Activated naive CD4-positive, alpha-beta T cell treated with anti-CD3 and anti-CD28 coated beads for 36 hours (primary cell): ENCODE measurements at regions not wholly inside any gene's neighbourhood (a gene's known extent, or its start where the extent isn't known, plus 50 kb on each side); places are given as distances from the start of the nearest gene placed in this dataset.
"Not testable (repeated sequence)": the region's sequence is repeated elsewhere in the genome, so short reads cannot be mapped to it uniquely, and the experiment has no call there.

Experiments
- CTCF ChIA-PET: fragments of 350-600 bp; sonication (Branson Sonifier 250); formaldehyde crosslinking; loops from one replicate; lab custom pipeline; 2021; ENCODE audit warnings: antibody characterized with exemption; lab: Charles Lee
- DNase-seq: peaks from one replicate; pipeline ENCODE4 v3.0.0-alpha.2; 2020
- H3K27ac Mint-ChIP-seq: one replicate; pipeline ENCODE4 v1.8.0; 2021; ENCODE audit warnings: mild to moderate bottlenecking, mixed read lengths
- H3K27me3 Mint-ChIP-seq: one replicate; pipeline ENCODE4 v1.8.0; 2021; ENCODE audit warnings: low read depth, mixed read lengths
- H3K36me3 Mint-ChIP-seq: one replicate; pipeline ENCODE4 v1.8.0; 2021; ENCODE audit warnings: low read depth, mixed read lengths
- H3K4me1 Mint-ChIP-seq: one replicate; pipeline ENCODE4 v1.8.0; 2021; ENCODE audit warnings: low read depth, mixed read lengths
- H3K4me3 Mint-ChIP-seq: one replicate; pipeline ENCODE4 v1.8.0; 2021; ENCODE audit warnings: mild to moderate bottlenecking, moderate library complexity, mixed read lengths
- H3K9me3 Mint-ChIP-seq: one replicate; pipeline ENCODE4 v1.8.0; 2021; ENCODE audit warnings: mixed read lengths
- intact Hi-C: fragments of 100-400 bp; cut with micrococcal nuclease; formaldehyde crosslinking; loops from one replicate; pipeline ENCODE4 v1.15.1; 2023

DNA sequence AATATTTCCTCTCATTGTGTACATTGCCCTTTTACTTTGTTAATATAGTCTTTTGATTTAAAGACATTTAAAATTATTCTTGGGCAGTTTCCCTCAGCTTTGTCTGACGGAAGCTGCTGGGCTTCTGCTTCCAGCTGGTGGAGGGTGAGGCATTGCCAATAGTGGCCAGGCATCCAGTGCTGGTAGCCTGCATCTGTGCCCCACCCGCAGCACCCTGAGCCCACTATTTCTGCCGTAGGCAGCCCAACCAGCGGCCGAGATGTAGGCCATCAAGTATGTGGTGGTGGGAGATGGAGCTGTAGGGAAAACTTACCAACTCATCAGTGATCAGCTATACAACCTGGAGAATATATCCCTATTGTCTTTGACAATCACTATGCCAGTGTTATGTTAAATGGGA is 226.0 kb upstream of the SYNCRIP start:
- intact Hi-C loops: no loop called here

DNA sequence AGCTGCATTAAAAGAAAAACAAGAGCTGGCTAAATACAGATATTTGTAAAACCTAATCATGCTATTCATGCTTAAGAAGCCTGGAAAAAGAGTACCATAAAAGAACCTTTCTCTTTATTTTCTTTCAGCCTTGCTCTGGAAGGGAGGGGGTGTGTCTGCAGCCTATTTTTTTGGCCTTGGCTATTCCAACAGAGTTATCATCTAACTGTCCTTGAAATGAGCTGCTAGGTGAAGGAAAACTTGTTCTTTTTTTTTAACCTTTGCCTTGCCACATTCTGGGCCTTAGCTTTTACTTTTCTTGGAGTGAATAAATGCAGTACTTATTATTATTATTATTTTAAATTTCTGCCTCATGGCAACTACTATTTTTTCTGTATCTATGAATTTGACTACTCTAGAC is 224.9 kb upstream of the SYNCRIP start:
- H3K9me3 Mint-ChIP-seq: no peaks in the 10 kb centered on the region
- no peak overlapping the region for H3K4me3 Mint-ChIP-seq
- H3K27me3 Mint-ChIP-seq: no peaks in the 10 kb centered on the region
- H3K36me3 Mint-ChIP-seq: no peaks in the 10 kb centered on the region
- H3K27ac Mint-ChIP-seq: no peak overlapping the region
- no peaks in the 10 kb centered on the region for H3K4me1 Mint-ChIP-seq
- no peak for DNase-seq
- CTCF ChIA-PET: no interaction called here
- intact Hi-C loops: no loop called here

More for the DNA sequence above, 226.0 kb upstream of the SYNCRIP start:
- Mint-ChIP-seq H3K27me3 (no peaks in the 10 kb centered on the region), H3K36me3 (no peaks in the 10 kb centered on the region), H3K9me3 (peaks cover 4% of the 10 kb centered on the region), H3K27ac (no peak overlapping the region), H3K4me1 (no peaks in the 10 kb centered on the region), H3K4me3 (no peak overlapping the region)
- CTCF ChIA-PET: no interaction called here
- no peak for DNase-seq

DNA sequence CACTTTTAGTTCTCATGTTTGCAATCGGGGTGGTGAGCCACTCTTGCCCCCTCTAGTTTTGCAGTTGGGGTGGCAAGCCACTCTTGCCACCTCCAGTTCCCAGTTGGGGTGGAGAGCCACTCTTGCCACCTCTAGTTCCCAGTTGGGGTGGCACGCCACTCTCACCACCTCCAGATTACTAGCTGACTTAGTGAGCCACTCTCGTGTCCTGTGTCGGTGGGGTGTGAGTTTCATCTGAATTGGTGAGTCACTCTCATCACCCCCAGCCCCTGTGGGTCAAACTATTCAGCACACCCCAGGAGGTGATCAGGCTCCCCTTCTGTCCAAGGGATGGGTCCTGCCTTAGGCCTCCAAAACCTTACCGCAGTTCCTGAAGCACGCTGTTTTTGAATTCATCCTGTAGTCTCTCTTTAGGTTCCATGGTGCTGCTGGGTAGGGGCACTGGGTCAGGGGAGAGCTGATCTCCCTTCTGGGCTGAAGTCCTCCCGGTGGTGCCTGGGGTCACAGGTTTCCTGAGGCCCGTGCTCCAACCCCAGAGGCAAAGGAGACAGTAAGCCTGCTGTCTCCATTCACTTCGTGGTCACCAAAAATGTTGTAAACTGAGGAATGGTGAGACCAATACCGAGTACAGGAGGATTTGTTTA is 224.2 kb upstream of the SYNCRIP start:
- CTCF ChIA-PET: no interaction called here

DNA sequence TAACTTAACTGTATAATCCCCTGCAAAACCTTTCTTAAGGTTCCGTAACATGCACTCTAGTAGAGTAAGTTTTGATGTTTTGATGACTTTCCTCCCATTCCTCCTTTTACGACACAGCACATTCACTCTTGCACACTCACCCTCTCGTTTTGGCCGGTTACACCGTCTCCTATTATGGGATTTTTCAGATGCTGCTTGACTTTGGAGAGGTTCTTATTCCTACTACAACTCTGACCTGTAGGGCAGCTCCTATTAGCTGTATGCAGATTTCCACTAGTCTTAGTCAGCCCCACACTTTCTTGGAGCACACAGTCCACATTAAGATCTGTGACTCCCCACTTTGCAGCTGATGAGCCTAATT is 223.7 kb upstream of the SYNCRIP start:
- intact Hi-C loops: no loop called here
- CTCF ChIA-PET: no interaction called here
- no peak for DNase-seq
- Mint-ChIP-seq H3K27ac (no peak overlapping the region), H3K36me3 (no peaks in the 10 kb centered on the region), H3K4me1 (no peaks in the 10 kb centered on the region), H3K27me3 (no peaks in the 10 kb centered on the region), H3K4me3 (no peak overlapping the region), H3K9me3 (no peaks in the 10 kb centered on the region)

More for the DNA sequence above, 224.2 kb upstream of the SYNCRIP start:
- H3K4me1 Mint-ChIP-seq: no peaks in the 10 kb centered on the region
- DNase-seq: no peak
- no peaks in the 10 kb centered on the region for H3K27me3 Mint-ChIP-seq
- H3K4me3 Mint-ChIP-seq: no peak overlapping the region
- no peak overlapping the region for H3K27ac Mint-ChIP-seq
- no peaks in the 10 kb centered on the region for H3K36me3 Mint-ChIP-seq
- H3K9me3 Mint-ChIP-seq: no peaks in the 10 kb centered on the region
- intact Hi-C loops: no loop called here

DNA sequence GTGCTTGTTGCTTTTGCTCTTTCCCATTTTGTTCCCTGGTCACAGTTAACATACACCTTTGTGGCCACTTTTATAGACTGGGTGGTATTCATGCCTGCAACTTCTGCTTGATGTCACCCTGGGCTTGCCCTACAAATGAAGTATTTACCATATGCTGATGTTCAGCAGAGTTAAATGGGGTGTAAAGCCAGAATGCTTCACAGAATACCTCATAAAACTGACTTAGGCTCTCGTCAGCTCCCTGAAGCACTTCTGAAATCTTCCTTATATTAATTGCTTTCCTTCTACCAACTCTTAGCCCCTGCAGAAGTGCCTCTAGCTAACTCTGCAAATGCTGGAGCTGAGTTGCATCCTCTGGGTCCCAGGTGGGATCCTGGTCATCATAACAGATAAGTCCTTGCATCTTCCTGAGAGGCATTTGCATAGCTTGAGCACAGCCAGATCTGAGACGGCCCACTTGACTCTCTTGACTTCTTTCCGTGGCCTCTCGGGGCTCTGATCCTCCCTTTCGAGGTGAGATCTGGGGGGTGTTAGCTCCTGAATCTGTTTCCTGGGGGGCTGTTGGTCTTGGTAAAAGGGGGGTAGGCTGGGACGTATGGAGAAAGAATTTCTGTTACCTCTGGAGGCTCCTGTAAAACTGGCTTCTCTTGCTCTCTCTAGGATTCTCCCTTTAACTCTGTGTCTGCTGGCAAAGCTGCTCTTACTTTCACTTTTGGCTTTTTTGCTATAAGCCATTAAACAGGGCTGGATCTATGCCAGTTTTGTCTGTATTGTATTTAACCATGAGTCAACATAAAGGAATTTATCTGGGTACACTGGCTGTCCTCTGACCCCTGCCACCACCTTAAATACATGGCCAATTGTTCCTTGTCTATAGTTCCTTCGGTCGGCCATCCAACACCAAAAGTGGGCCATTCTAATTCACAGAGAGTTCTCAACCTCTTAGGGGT is 223.0 kb upstream of the SYNCRIP start:
- intact Hi-C loops: no loop called here
- H3K9me3 Mint-ChIP-seq: no peaks in the 10 kb centered on the region
- H3K4me1 Mint-ChIP-seq: no peaks in the 10 kb centered on the region
- no peak overlapping the region for H3K4me3 Mint-ChIP-seq
- CTCF ChIA-PET: interaction anchor here (0.6 kb wide), 1 partner anchor 43 kb away, joined by 4 read pairs; no protein-coding TSS in a partner anchor
- no peak overlapping the region for H3K27ac Mint-ChIP-seq
- no peak for DNase-seq
- no peaks in the 10 kb centered on the region for H3K36me3 Mint-ChIP-seq
- no peaks in the 10 kb centered on the region for H3K27me3 Mint-ChIP-seq

DNA sequence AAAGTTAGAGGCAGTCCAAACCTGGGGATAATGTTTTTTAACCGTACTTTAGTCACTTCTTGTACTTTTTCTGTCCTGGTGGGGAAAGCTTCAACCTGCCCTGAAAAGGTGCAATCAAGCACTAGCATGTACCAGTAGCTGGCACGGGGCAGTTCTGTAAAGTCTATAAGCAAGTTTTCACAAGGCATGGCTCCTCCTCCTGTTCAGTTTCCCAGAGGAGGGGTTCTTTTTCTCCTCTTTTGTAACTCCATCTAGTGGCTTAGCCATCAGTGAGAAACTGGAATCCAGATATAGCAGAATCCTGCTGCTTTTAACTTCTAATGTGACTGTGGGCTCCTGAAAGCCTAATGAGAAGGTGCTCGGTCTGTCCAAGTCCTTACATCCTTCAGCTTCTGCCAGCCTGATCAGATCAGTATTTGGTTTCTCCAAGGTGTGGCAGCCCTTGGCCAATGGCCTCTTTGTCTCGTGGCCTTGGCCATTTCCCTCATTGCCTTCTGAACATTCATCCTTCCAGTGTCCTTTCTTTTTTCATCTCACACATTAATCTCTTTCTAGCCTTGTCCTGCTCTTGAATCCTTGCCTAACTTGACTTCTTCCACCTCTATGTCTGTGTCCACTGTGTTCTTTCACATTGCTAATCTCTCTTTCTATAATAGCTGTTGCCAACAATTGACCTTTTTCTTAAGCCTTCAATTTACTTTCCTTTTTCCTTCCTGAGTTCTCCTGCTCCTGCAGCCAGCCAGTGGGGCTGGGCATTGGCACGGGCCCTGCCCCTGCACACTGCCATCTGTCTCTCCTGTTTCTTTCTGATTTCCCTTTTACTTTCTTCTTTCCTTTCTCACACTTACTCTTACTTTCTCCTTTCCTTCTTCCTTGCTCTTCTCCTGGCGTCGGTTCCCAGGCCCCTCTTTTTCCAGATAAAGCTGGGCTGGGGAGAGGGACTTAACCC is 222.0 kb upstream of the SYNCRIP start:
- no peaks in the 10 kb centered on the region for H3K9me3 Mint-ChIP-seq
- CTCF ChIA-PET: interaction anchor here (0.6 kb wide), 1 partner anchor 152 kb away, joined by 5 read pairs; no protein-coding TSS in a partner anchor
- H3K36me3 Mint-ChIP-seq: no peaks in the 10 kb centered on the region
- H3K4me3 Mint-ChIP-seq: no peak overlapping the region
- peaks cover 6% of the 10 kb centered on the region for H3K27me3 Mint-ChIP-seq
- intact Hi-C loops: no loop called here
- H3K27ac Mint-ChIP-seq: no peak overlapping the region
- DNase-seq: no peak
- H3K4me1 Mint-ChIP-seq: no peaks in the 10 kb centered on the region

DNA sequence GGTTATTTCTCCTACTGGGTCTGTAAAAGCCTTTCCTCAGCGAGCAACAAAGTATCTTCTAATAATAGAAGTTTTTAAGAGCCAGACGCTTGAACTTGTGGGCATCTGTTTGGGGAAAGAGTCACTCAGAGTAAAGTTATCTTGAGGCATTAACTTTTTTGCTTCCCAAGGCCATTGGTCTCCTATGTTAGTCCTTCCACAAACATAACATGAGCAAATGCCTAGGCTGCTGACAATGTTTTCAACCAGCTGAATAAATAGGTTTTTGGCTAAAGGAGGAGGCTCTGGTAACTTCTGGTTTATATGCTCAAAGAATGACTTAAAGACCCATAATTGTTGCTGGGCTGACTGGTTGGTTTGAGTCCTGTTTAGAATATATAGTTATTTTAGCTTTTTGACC is 213.5 kb upstream of the SYNCRIP start:
- CTCF ChIA-PET: no interaction called here
- peaks cover 8% of the 10 kb centered on the region for H3K27me3 Mint-ChIP-seq
- no peak overlapping the region for H3K4me3 Mint-ChIP-seq
- H3K27ac Mint-ChIP-seq: no peak overlapping the region
- intact Hi-C loops: no loop called here
- H3K9me3 Mint-ChIP-seq: peaks cover 4% of the 10 kb centered on the region
- H3K36me3 Mint-ChIP-seq: no peaks in the 10 kb centered on the region
- no peaks in the 10 kb centered on the region for H3K4me1 Mint-ChIP-seq
- no peak for DNase-seq

DNA sequence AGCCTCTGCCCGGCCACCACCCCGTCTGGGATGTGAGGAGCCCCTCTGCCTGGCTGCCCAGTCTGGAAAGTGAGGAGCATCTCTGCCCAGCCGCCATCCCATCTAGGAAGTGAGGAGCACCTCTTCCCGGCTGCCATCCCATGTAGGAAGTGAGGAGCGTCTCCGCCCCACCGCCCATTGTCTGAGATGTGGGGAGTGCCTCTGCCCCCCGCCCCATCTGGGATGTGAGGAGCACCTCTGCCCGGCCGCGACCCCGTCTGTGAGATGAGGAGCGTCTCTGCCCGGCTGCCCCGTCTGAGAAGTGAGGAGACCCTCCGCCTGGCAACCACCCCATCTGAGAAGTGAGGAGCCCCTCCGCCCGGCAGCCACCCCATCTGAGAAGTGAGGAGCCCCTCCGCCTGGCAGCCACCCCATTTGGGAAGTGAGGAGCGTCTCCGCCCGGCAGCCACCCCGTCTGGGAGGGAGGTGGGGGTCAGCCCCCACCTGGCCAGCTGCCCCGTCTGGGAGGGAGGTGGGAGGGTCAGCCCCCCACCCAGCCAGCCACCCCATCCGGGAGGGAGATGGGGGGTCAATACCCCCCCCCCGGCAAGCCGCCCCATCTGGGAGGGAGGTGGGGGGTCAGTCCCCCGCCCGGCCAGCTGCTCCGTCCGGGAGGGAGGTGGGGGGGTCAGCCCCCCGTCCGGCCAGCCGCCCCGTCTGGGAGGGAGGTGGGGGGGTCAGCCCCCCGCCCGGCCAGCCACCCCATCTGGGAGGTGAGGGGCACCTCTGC is 195.8 kb upstream of the SYNCRIP start:
- H3K4me3 Mint-ChIP-seq, H3K27me3 Mint-ChIP-seq, DNase-seq, H3K36me3 Mint-ChIP-seq, H3K27ac Mint-ChIP-seq, CTCF ChIA-PET, H3K4me1 Mint-ChIP-seq, intact Hi-C loops, H3K9me3 Mint-ChIP-seq: not testable (repeated sequence)

DNA sequence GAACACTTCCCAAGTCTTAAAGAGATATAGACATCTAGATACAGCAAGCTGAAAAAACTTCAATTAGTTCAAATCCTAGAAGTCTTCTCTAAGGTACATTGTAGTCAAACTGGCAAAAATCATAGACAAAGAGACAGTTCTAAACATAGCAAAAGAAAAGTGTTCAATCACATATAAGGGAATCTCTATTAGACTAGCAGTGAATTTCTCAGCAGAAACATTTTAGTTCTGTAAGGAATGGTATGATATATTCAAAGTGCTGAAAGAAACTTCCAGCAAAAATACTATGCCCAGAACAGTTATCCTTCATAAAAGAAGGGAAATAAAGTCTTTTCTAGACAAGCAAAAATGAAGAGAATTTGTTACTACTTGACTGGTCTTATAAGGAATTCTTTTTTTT is 186.3 kb upstream of the SYNCRIP start:
- CTCF ChIA-PET: no interaction called here
- DNase-seq: no peak
- no peak overlapping the region for H3K27ac Mint-ChIP-seq
- no peaks in the 10 kb centered on the region for H3K4me1 Mint-ChIP-seq
- peaks cover 25% of the 10 kb centered on the region for H3K9me3 Mint-ChIP-seq
- intact Hi-C loops: no loop called here
- H3K4me3 Mint-ChIP-seq: no peak overlapping the region
- H3K36me3 Mint-ChIP-seq: no peaks in the 10 kb centered on the region
- no peaks in the 10 kb centered on the region for H3K27me3 Mint-ChIP-seq

DNA sequence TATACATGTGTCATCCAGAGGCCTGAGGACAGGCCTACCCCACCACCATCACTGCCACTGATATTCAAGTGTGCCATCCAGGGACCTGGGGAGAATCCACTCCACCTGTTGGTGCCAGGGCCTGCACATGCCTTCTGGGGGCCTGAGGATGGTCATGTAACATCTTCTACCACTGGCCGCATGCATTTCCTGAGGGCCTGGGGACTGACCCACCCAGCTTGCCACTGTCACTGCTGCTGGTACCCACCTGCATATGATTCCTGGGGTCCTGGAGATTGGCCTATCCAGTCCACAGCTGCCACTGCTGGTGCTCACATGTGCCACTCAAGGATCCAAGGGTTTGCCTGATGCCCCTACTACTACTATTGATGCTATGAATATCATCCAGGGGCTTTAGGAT is 184.3 kb upstream of the SYNCRIP start:
- no peaks in the 10 kb centered on the region for H3K36me3 Mint-ChIP-seq
- H3K9me3 Mint-ChIP-seq: peaks cover 32% of the 10 kb centered on the region
- no peak overlapping the region for H3K27ac Mint-ChIP-seq
- H3K4me1 Mint-ChIP-seq: no peaks in the 10 kb centered on the region
- intact Hi-C loops: no loop called here
- no peak overlapping the region for H3K4me3 Mint-ChIP-seq
- H3K27me3 Mint-ChIP-seq: no peaks in the 10 kb centered on the region
- CTCF ChIA-PET: no interaction called here
- no peak for DNase-seq

DNA sequence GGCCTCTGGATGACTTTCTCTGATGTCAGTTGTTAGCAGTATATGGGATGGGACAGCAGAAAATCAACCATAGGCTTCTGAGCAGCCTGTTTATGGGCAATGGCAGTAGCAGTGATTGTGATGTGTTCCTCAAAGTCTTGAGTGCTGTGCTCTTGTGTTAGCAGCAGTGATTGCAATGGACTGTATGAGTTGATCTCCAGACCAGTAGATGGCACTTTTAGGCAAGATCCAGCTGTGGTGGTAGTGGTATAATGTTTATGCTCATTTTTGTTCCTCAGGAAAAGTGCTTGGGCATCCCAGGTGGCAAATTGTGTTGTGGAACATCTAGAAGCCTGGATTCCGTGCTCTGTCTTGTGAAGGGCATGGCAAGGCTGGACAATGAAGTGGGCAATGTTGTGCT is 181.6 kb upstream of the SYNCRIP start:
- Mint-ChIP-seq H3K36me3 (no peaks in the 10 kb centered on the region), H3K27me3 (no peaks in the 10 kb centered on the region), H3K9me3 (peaks cover 26% of the 10 kb centered on the region), H3K4me3 (no peak overlapping the region), H3K27ac (no peak overlapping the region), H3K4me1 (no peaks in the 10 kb centered on the region)
- CTCF ChIA-PET: no interaction called here
- intact Hi-C loops: no loop called here
- DNase-seq: no peak

DNA sequence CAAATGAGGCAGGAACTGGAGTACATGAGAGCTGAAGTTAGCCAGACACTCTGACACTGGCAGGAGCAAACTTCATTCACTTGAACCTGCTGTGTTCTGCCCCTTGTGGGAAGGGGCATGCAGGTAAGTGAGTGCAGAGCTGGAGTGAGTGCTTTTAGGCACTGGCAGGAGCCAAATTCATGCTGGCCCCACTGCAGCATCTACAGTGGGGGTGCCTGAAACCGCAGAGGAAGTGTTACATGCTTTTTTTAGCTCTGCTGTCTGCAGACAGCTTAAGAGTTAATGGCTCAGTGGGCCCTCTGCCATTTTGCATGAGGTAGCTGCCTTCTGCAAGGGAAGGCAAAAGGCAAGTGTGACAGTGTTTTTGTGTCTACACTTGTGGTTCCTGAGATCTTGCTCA is 167.9 kb upstream of the SYNCRIP start:
- intact Hi-C loops: no loop called here
- H3K36me3 Mint-ChIP-seq: peaks cover 1% of the 10 kb centered on the region
- no peak overlapping the region for H3K4me3 Mint-ChIP-seq
- H3K4me1 Mint-ChIP-seq: no peaks in the 10 kb centered on the region
- CTCF ChIA-PET: no interaction called here
- no peak overlapping the region for H3K27ac Mint-ChIP-seq
- DNase-seq: no peak
- H3K27me3 Mint-ChIP-seq: peaks cover 20% of the 10 kb centered on the region
- peaks cover 13% of the 10 kb centered on the region for H3K9me3 Mint-ChIP-seq
